ENCODE measurements at regions not wholly inside any gene's neighbourhood (a gene's known extent, or its start where the extent isn't known, plus 50 kb on each side); places are given as distances from the start of the nearest gene placed in this dataset.

- Histone ChIP-seq H2AFZ (ENCODE audit: insufficient read depth, low read depth, low read length, poor library complexity, severe bottlenecking) (no peak overlapping the region), H3K4me1 (ENCODE audit: control insufficient read depth in 1 of 2, insufficient read depth in 2 of 2, low read length in 2 of 2) (no peaks in the 10 kb centered on the region), H3K79me2 (ENCODE audit: insufficient read depth, low read length) (no peaks in the 10 kb centered on the region), H4K20me1 (ENCODE audit: insufficient read depth, low read length) (no peaks in the 10 kb centered on the region), H3K36me3 (replicated peaks in 1 of 2; ENCODE audit: control insufficient read depth in 1 of 2, insufficient read depth in 2 of 2, low read length in 2 of 2) (no peaks in the 10 kb centered on the region), H3K4me3 (replicated peaks in 1 of 3; ENCODE audit: low read depth in 2 of 3, low read length in 3 of 3) (no peak overlapping the region), H3K9me3 (replicated peaks in 1 of 2; ENCODE audit: control insufficient read depth in 1 of 2, insufficient read depth in 1 of 2, low read length in 2 of 2) (no peaks in the 10 kb centered on the region), H3K27ac (ENCODE audit: low read depth in 1 of 2, low read length in 2 of 2) (no peak overlapping the region), H3K4me2 (replicated peaks; ENCODE audit: extremely low read depth, low read length, poor library complexity, severe bottlenecking) (no peak overlapping the region), H3K9ac (ENCODE audit: insufficient read depth, low read length, poor library complexity, severe bottlenecking) (no peak overlapping the region), H3K27me3 (ENCODE audit: control insufficient read depth in 2 of 2, insufficient read depth in 2 of 2, low read length in 2 of 2) (peaks cover 0 to 2% of the 10 kb centered on the region in 2 donors)
- Mint-ChIP-seq H3K4me1 (no peaks in the 10 kb centered on the region), H3K27ac (no peak overlapping the region), H3K27me3 (ENCODE audit: low read depth in 3 of 3) (peaks cover 0 to 5% (median 3%) of the 10 kb centered on the region in 3 donors), H3K4me3 (no peak overlapping the region), H3K36me3 (no peaks in the 10 kb centered on the region), H3K9me3 (peaks cover 0 to 10% (median 3%) of the 10 kb centered on the region in 7 donors)
- intact Hi-C loops (cut with micrococcal nuclease) = no loop called here
- 60% methylated on average over 1 of the region's 4 CpGs for WGBS (ENCODE audit: insufficient coverage)
- no peak for TF ChIP-seq CTCF (IDR thresholded peaks at IDR 0.05)
- DNase-seq = no peak
Measured at GRCh38 chr10:33056828-33057596, 99.0 kb upstream of the ITGB1 start.

- no peaks in the 10 kb centered on the region for H3K36me3 ChIP-seq (replicated peaks in 1 of 2; ENCODE audit: control insufficient read depth in 1 of 2, insufficient read depth in 2 of 2, low read length in 2 of 2)
- peaks cover 0 to 5% (median 3%) of the 10 kb centered on the region in 3 donors for H3K27me3 Mint-ChIP-seq (ENCODE audit: low read depth in 3 of 3)
- H2AFZ ChIP-seq (ENCODE audit: insufficient read depth, low read depth, low read length, poor library complexity, severe bottlenecking) = no peak overlapping the region
- no peak overlapping the region for H3K27ac Mint-ChIP-seq
- H3K4me2 ChIP-seq (replicated peaks; ENCODE audit: extremely low read depth, low read length, poor library complexity, severe bottlenecking) = no peak overlapping the region
- H3K4me1 Mint-ChIP-seq = no peaks in the 10 kb centered on the region
- no peaks in the 10 kb centered on the region for H3K36me3 Mint-ChIP-seq
- H3K9me3 ChIP-seq (replicated peaks in 1 of 2; ENCODE audit: control insufficient read depth in 1 of 2, insufficient read depth in 1 of 2, low read length in 2 of 2) = no peaks in the 10 kb centered on the region
- intact Hi-C loops (cut with micrococcal nuclease) = no loop called here
- no peak overlapping the region for H3K9ac ChIP-seq (ENCODE audit: insufficient read depth, low read length, poor library complexity, severe bottlenecking)
- no peaks in the 10 kb centered on the region for H3K4me1 ChIP-seq (ENCODE audit: control insufficient read depth in 1 of 2, insufficient read depth in 2 of 2, low read length in 2 of 2)
- no peak for DNase-seq
- no peaks in the 10 kb centered on the region for H3K79me2 ChIP-seq (ENCODE audit: insufficient read depth, low read length)
- H3K9me3 Mint-ChIP-seq = peaks cover 0 to 10% (median 3%) of the 10 kb centered on the region in 7 donors
- no peak overlapping the region for H3K4me3 ChIP-seq (replicated peaks in 1 of 3; ENCODE audit: low read depth in 2 of 3, low read length in 3 of 3)
- H3K4me3 Mint-ChIP-seq = no peak overlapping the region
- H4K20me1 ChIP-seq (ENCODE audit: insufficient read depth, low read length) = no peaks in the 10 kb centered on the region
- H3K27me3 ChIP-seq (ENCODE audit: control insufficient read depth in 2 of 2, insufficient read depth in 2 of 2, low read length in 2 of 2) = peaks cover 0 to 2% of the 10 kb centered on the region in 2 donors
- H3K27ac ChIP-seq (ENCODE audit: low read depth in 1 of 2, low read length in 2 of 2) = no peak overlapping the region
- TF ChIP-seq CTCF (IDR thresholded peaks at IDR 0.05) = no peak
Measured at GRCh38 chr10:33055625-33056024, 97.6 kb upstream of the ITGB1 start.

All from CD14-positive monocyte (primary cell).